HG03565 (cell line): ENCODE measurements at regions not wholly inside any gene's neighbourhood (a gene's known extent, or its start where the extent isn't known, plus 50 kb on each side); places are given as distances from the start of the nearest gene placed in this dataset.
"Not testable (repeated sequence)": the region's sequence is repeated elsewhere in the genome, so short reads cannot be mapped to it uniquely, and the experiment has no call there.

ENCODE experiments used
- ATAC-seq: cut with Tn5 transposase; IDR thresholded peaks from one replicate; pipeline ENCODE4 v1.9.1; 2021; ENCODE audit warnings: mild to moderate bottlenecking, moderate library complexity; ENCODE audit not compliant: unreplicated experiment

- ATAC-seq, result no peak
These were observed 124.6 kb downstream of the NXPE2 start for GRCh38 chr11:114802878-114803277.

- not testable (repeated sequence) for ATAC-seq
These were observed 127.1 kb downstream of the NXPE2 start for GRCh38 chr11:114805431-114805830.

- no peak for ATAC-seq
These were observed 133.6 kb downstream of the NXPE2 start for GRCh38 chr11:114811971-114812370.

- no peak for ATAC-seq
These were observed 134.4 kb downstream of the NXPE2 start for GRCh38 chr11:114812733-114813132.

- no peak for ATAC-seq
These were observed 134.9 kb downstream of the NXPE2 start for GRCh38 chr11:114813189-114813718.

GRCh38 chr11:114815176-114815575 lies 136.8 kb downstream of the NXPE2 start:
- no peak for ATAC-seq

- ATAC-seq, result no peak
These were observed 137.4 kb downstream of the NXPE2 start for GRCh38 chr11:114815761-114816160.

GRCh38 chr11:114816791-114817190 lies 138.5 kb downstream of the NXPE2 start:
- ATAC-seq, result no peak

- ATAC-seq, result no peak
These were observed 140.1 kb downstream of the NXPE2 start for GRCh38 chr11:114818382-114818781.

GRCh38 chr11:114819028-114819427 lies 140.7 kb downstream of the NXPE2 start:
- ATAC-seq, result no peak

GRCh38 chr11:114820621-114821020 lies 142.3 kb downstream of the NXPE2 start:
- ATAC-seq, result no peak

GRCh38 chr11:114821621-114822412 lies 143.5 kb downstream of the NXPE2 start:
- no peak for ATAC-seq

- ATAC-seq, result no peak
These were observed 148.6 kb downstream of the NXPE2 start for GRCh38 chr11:114826910-114827442.

GRCh38 chr11:114827736-114828135 lies 149.4 kb downstream of the NXPE2 start:
- ATAC-seq, result no peak

- no peak for ATAC-seq
These were observed 154.3 kb downstream of the NXPE2 start for GRCh38 chr11:114832532-114833125.

GRCh38 chr11:114836161-114836560 lies 157.8 kb downstream of the NXPE2 start:
- no peak for ATAC-seq

- no peak for ATAC-seq
These were observed 166.6 kb downstream of the NXPE2 start for GRCh38 chr11:114844896-114845295.

GRCh38 chr11:114845766-114846415 lies 167.6 kb downstream of the NXPE2 start:
- ATAC-seq, result no peak

GRCh38 chr11:114846416-114846791 lies 168.1 kb downstream of the NXPE2 start:
- no peak for ATAC-seq

- ATAC-seq, result no peak
These were observed 169.1 kb downstream of the NXPE2 start for GRCh38 chr11:114847306-114847975.

- ATAC-seq, result no peak
These were observed 169.7 kb downstream of the NXPE2 start for GRCh38 chr11:114848027-114848426.
